ENCODE measurements at regions not wholly inside any gene's neighbourhood (a gene's known extent, or its start where the extent isn't known, plus 50 kb on each side); places are given as distances from the start of the nearest gene placed in this dataset.

DNA sequence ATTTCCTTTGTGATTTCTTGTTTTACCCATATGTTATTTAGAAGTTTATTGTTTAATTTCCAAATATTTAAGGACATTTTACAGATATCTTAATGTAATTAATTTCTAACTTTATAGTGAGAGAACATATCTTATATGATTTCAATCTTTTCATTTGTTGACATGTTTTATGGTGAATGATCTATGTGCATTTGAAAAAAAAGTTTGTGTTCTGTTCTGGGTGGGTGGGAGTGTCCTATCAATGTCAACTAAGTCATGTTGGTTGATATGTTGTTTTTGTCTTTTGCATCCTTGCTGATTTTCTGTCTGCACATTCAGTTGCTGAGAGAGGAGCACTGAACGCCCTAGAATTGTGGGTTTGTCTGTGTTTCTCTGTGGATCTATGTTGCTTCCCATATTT lies 50.3 kb upstream of the CBFA2T3 start:
- Mint-ChIP-seq H3K27me3 (peaks cover 2% of the 10 kb centered on the region), H3K9me3 (peaks cover 19% of the 10 kb centered on the region), H3K4me1 (ENCODE audit: low read depth) (peaks cover 39% of the 10 kb centered on the region), H3K36me3 (ENCODE audit: low read depth) (peaks cover 9% of the 10 kb centered on the region), H3K27ac (peak overlapping the region; percentile 42), H3K4me3 (no peak overlapping the region)
- DNase-seq, result no peak
- intact Hi-C loops (cut with micrococcal nuclease), result loop anchor here (10.0 kb wide), 1 partner anchor 68 kb away; the partner anchor contains the start of gene ACSF3
- TF ChIP-seq, protein P1, sequence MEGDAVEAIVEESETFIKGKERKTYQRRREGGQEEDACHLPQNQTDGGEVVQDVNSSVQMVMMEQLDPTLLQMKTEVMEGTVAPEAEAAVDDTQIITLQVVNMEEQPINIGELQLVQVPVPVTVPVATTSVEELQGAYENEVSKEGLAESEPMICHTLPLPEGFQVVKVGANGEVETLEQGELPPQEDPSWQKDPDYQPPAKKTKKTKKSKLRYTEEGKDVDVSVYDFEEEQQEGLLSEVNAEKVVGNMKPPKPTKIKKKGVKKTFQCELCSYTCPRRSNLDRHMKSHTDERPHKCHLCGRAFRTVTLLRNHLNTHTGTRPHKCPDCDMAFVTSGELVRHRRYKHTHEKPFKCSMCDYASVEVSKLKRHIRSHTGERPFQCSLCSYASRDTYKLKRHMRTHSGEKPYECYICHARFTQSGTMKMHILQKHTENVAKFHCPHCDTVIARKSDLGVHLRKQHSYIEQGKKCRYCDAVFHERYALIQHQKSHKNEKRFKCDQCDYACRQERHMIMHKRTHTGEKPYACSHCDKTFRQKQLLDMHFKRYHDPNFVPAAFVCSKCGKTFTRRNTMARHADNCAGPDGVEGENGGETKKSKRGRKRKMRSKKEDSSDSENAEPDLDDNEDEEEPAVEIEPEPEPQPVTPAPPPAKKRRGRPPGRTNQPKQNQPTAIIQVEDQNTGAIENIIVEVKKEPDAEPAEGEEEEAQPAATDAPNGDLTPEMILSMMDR (IDR thresholded peaks at IDR 0.05), result no peak
- POLR2A ChIA-PET, result no interaction called here
- no peak for ATAC-seq
- CTCF ChIA-PET, result interaction anchor here (1.1 kb wide), 1 partner anchor 91 kb away, joined by 3 read pairs; no protein-coding TSS in a partner anchor

DNA sequence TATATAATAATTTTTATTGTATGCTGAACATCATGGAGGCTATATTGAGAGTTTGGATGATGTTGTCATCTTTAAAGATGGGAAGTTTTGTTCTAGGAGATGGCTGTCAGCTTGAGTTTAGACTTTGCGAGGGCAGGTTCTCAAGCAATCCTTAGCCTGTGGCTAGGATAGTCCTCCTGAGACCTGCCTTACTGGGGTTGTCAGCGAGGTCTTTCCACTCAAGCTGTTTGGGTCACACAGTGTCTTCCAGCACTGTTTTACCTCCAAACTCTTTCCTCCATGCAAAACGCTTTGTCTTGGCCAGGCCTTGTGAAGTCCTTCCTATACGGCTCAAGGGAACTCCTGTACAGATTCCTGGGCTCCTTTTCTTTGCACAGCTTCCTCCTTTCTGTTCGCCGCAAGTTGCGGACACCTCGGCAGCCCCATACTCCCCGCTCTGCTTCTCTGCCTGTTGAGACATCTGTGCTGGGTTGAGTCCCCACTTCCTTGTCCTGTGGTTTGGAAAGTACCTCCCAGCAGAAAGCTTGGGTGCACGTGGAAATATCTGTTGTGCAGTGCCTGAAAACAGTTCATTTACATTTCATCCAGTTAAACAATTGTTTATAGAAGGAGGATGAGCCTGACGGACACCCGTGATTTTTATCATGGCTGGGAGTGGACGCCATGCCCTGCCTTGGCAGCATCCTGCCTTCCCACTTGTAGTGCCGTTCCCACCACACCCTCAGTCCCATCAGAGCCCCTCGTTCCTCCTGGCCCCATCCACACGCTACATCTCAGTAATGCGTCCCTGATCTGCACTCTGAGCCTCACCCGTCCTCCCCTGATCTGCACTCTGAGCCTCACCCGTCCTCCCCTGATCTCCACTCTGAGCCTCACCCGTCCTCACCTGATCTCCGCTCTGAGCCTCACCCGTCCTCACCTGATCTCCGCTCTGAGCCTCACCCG lies 55.0 kb upstream of the CBFA2T3 start:
- Mint-ChIP-seq H3K4me3 (peak overlapping the region; percentile 48), H3K9me3 (peaks cover 9% of the 10 kb centered on the region), H3K4me1 (ENCODE audit: low read depth) (peaks cover 31% of the 10 kb centered on the region), H3K27me3 (peaks cover 2% of the 10 kb centered on the region), H3K27ac (peak overlapping the region; percentile 60), H3K36me3 (ENCODE audit: low read depth) (peaks cover 4% of the 10 kb centered on the region)
- POLR2A ChIA-PET, result interaction anchor here (0.9 to 1.4 kb wide), 6 partner anchors 10 to 65 kb away, joined by 3 to 5 read pairs (median 3); no protein-coding TSS in a partner anchor
- intact Hi-C loops (cut with micrococcal nuclease), result no loop called here
- TF ChIP-seq, protein P1 (IDR thresholded peaks at IDR 0.05), result no peak
- CTCF ChIA-PET, result no interaction called here
- ATAC-seq, result peak; percentile 93
- DNase-seq, result peak; percentile 73

DNA sequence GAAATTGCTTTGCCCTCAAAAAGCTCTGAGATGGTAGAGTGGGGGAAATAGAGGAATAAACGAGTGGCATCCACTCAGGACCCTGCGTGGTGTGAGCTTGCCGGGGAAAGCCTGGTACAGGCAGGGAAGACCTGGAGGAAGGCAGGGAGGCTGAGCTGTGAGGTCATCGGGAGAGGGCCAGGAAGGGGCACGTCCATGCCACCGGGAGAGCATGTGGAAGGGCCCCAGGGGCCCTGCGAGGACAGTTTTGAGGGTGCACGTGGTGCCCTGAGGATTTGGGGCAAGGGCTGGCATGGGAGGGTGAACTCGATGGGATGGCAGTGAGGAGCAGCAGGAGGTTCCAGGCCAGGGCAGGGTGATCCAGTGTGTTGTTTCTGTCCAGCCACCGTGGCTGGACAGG lies 56.3 kb upstream of the CBFA2T3 start:
- intact Hi-C loops (cut with micrococcal nuclease), result no loop called here
- TF ChIP-seq, protein P1 (IDR thresholded peaks at IDR 0.05), result no peak
- POLR2A ChIA-PET, result no interaction called here
- H3K9me3 Mint-ChIP-seq, result peaks cover 5% of the 10 kb centered on the region
- DNase-seq (no peak), ATAC-seq (no peak)
- CTCF ChIA-PET, result no interaction called here
- H3K4me1 Mint-ChIP-seq (ENCODE audit: low read depth), result peaks cover 28% of the 10 kb centered on the region
- no peak overlapping the region for H3K27ac Mint-ChIP-seq
- H3K4me3 Mint-ChIP-seq, result no peak overlapping the region
- H3K36me3 Mint-ChIP-seq (ENCODE audit: low read depth), result peaks cover 2% of the 10 kb centered on the region
- peaks cover 4% of the 10 kb centered on the region for H3K27me3 Mint-ChIP-seq

DNA sequence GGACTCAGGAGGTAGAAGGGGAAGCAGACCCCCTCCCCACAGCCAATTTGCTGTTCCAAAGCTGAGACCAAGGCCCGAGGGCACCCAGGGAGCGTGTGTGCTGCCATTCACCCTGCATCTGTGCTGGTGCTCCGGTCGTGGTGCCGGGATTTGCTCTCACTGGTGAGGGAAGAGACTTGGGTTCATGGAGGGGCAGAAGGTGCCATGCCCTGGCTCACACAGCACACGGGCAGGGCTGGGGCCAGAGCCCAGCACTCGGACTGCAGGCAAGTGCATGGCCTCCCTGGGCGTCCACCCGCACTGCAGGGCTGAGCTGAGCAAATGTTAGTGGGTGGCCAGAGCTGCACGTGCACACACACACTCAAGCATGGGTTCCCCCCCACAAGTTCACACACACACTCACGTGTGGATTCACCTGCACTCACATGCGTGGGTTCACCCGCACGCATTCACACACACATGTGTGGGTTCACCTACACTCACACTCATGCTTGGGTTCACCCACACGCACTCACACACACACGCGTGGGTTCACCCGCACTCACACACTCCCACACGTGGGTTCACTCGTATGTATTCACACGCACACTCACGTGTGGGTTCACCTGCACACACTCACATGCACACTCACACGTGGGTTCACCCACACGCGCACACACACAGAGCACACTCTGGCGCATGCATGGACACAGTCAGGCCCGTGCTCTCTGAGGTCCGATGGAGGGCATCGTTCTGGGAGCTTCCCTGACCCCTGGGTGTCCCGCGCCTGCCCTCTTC lies 57.0 kb upstream of the CBFA2T3 start:
- peaks cover 4% of the 10 kb centered on the region for H3K27me3 Mint-ChIP-seq
- H3K9me3 Mint-ChIP-seq, result peaks cover 5% of the 10 kb centered on the region
- ATAC-seq, result no peak
- intact Hi-C loops (cut with micrococcal nuclease), result no loop called here
- CTCF ChIA-PET, result no interaction called here
- H3K36me3 Mint-ChIP-seq (ENCODE audit: low read depth), result peaks cover 2% of the 10 kb centered on the region
- H3K27ac Mint-ChIP-seq, result no peak overlapping the region
- no peak for DNase-seq
- POLR2A ChIA-PET, result interaction anchor here (1.1 kb wide), 1 partner anchor 8 kb away, joined by 3 read pairs; no protein-coding TSS in a partner anchor
- TF ChIP-seq, protein P1 (IDR thresholded peaks at IDR 0.05), result no peak
- H3K4me1 Mint-ChIP-seq (ENCODE audit: low read depth), result peaks cover 28% of the 10 kb centered on the region
- H3K4me3 Mint-ChIP-seq, result no peak overlapping the region

Measured in activated CD8-positive, alpha-beta T cell treated with anti-CD3 and anti-CD28 coated beads for 36 hours (primary cell).